H1 (cell line): ENCODE measurements at regions not wholly inside any gene's neighbourhood (a gene's known extent, or its start where the extent isn't known, plus 50 kb on each side); places are given as distances from the start of the nearest gene placed in this dataset.
"Not testable (repeated sequence)": the region's sequence is repeated elsewhere in the genome, so short reads cannot be mapped to it uniquely, and the experiment has no call there.

Source experiments
- CTCF ChIA-PET: fragments of 300-600 bp; sonication (Branson Sonifier 250); formaldehyde crosslinking; loops from one replicate; lab custom pipeline; 2021; ENCODE audit not compliant: partially characterized antibody; lab: Charles Lee
- POLR2A ChIA-PET: fragments of 300-600 bp; sonication (Branson Sonifier 250); formaldehyde crosslinking; loops from one replicate; lab custom pipeline; 2021; ENCODE audit warnings: inconsistent platforms; ENCODE audit not compliant: partially characterized antibody; lab: Charles Lee
- DNase-seq, 2 experiments: peaks; one replicate each; pipeline versions ENCODE4 v3.0.0 to v3.0.0-alpha.2; 2010 to 2022; ENCODE audit warnings: low spot score in 2 of 2, low read depth in 1 of 2, mixed read lengths in 1 of 2
- FAIRE-seq: peaks from 2 replicates; lab custom pipeline; 2011; peaks lifted over from hg19 to GRCh38; lab: Jason Lieb, UNC
- H2AFZ ChIP-seq: 2 replicates; pipeline ENCODE4 v1.8.1; 2012; ENCODE audit warnings: low read length, inconsistent platforms
- H2AK5ac ChIP-seq: 2 replicates; pipeline ENCODE4 v1.6.1; 2013; ENCODE audit warnings: low read depth, low read length
- H2BK120ac ChIP-seq: replicated peaks from 2 replicates; pipeline ENCODE3; 2013; ENCODE audit warnings: low read depth, low read length, inconsistent platforms
- H2BK12ac ChIP-seq: 2 replicates; pipeline ENCODE4 v1.6.1; 2013; ENCODE audit warnings: low read depth, low read length
- H2BK15ac ChIP-seq: 2 replicates; pipeline ENCODE4 v1.6.1; 2013; ENCODE audit warnings: low read length
- H2BK20ac ChIP-seq: 2 replicates; pipeline ENCODE4 v1.6.1; 2013; ENCODE audit warnings: low read length
- H2BK5ac ChIP-seq: 2 replicates; pipeline ENCODE4 v1.6.1; 2013; ENCODE audit warnings: low read depth, low read length
- H3K14ac ChIP-seq: 2 replicates; pipeline ENCODE4 v1.6.1; 2013; ENCODE audit warnings: inconsistent platforms; ENCODE audit not compliant: insufficient read length
- H3K18ac ChIP-seq: 2 replicates; pipeline ENCODE4 v1.6.1; 2013; ENCODE audit warnings: low read length; ENCODE audit errors: extremely low read depth
- H3K23ac ChIP-seq: 2 replicates; pipeline ENCODE4 v1.6.1; 2013; ENCODE audit warnings: inconsistent platforms; ENCODE audit not compliant: insufficient read length
- H3K23me2 ChIP-seq: 2 replicates; pipeline ENCODE4 v1.6.1; 2013; ENCODE audit warnings: low read depth, low read length
- H3K27ac ChIP-seq: 2 replicates; pipeline ENCODE4 v1.6.1; 2011; ENCODE audit warnings: low read depth, low read length, inconsistent platforms
- H3K27me3 ChIP-seq, 4 experiments: replicated peaks in 1 of 4; 1 replicate in 1 of 4; 2 replicates in 3 of 4; pipeline versions ENCODE4 v1.6.1 to v1.8.1; 2011 to 2013; ENCODE audit warnings: low read length in 3 of 4, mild to moderate bottlenecking in 3 of 4, inconsistent platforms in 2 of 4, mixed read lengths in 2 of 4, moderate library complexity in 1 of 4; ENCODE audit not compliant: control insufficient read depth in 3 of 4, insufficient read depth in 3 of 4; ENCODE audit errors: extremely low read depth in 1 of 4
- H3K36me3 ChIP-seq, 4 experiments: 2 replicates each; pipeline versions ENCODE4 v1.6.1 to v1.8.1; 2011 to 2013; ENCODE audit warnings: mild to moderate bottlenecking in 4 of 4, low read length in 3 of 4, moderate library complexity in 2 of 4, control low read depth in 1 of 4, inconsistent platforms in 1 of 4; ENCODE audit not compliant: insufficient read depth in 4 of 4, control insufficient read depth in 2 of 4
- H3K4ac ChIP-seq: replicated peaks from 2 replicates; pipeline ENCODE3; 2013; ENCODE audit warnings: low read length, low read depth, mixed read lengths, inconsistent platforms; ENCODE audit not compliant: insufficient read length
- H3K4me1 ChIP-seq, 4 experiments: replicated peaks in 1 of 4; 1 replicate in 1 of 4; 2 replicates in 3 of 4; pipeline versions ENCODE4 v1.6.1 to v1.8.1; 2011 to 2013; ENCODE audit warnings: low read length in 3 of 4, inconsistent platforms in 2 of 4, mixed read lengths in 1 of 4; ENCODE audit not compliant: insufficient read depth in 4 of 4, control insufficient read depth in 3 of 4
- H3K4me2 ChIP-seq, 2 experiments: 2 replicates each; pipeline versions ENCODE4 v1.6.1 to v1.8.1; 2011 to 2013; ENCODE audit warnings: low read depth in 2 of 2, low read length in 2 of 2, control low read depth in 1 of 2, inconsistent platforms in 1 of 2, mild to moderate bottlenecking in 1 of 2; ENCODE audit not compliant: insufficient read depth in 1 of 2
- H3K4me3 ChIP-seq, 4 experiments: fragments of 200-600, 300-600 bp in 1 of 4; sonication (generic), shearing (Covaris generic), sonication (Bioruptor Twin) in 1 of 4; 2 replicates each; pipeline versions ENCODE4 v1.5.1 to v1.8.1; 2011 to 2016; ENCODE audit warnings: low read length in 4 of 4, low read depth in 3 of 4, control low read depth in 2 of 4, inconsistent platforms in 2 of 4, mild to moderate bottlenecking in 2 of 4, mixed read lengths in 1 of 4, moderate library complexity in 1 of 4; ENCODE audit not compliant: insufficient read depth in 2 of 4; ENCODE audit errors: extremely low read depth in 1 of 4
- H3K56ac ChIP-seq: replicated peaks from 2 replicates; pipeline ENCODE3; 2013; ENCODE audit warnings: low read depth, mild to moderate bottlenecking, mixed read lengths, low read length, inconsistent platforms; ENCODE audit not compliant: insufficient read length
- H3K79me1 ChIP-seq: 2 replicates; pipeline ENCODE4 v1.6.1; 2013; ENCODE audit warnings: low read depth, low read length, control low read depth
- H3K79me2 ChIP-seq, 2 experiments: 2 replicates each; pipeline versions ENCODE4 v1.6.1 to v1.8.1; 2012 to 2013; ENCODE audit warnings: low read length in 2 of 2, mild to moderate bottlenecking in 2 of 2, inconsistent platforms in 1 of 2; ENCODE audit not compliant: insufficient read depth in 2 of 2, control insufficient read depth in 1 of 2
- H3K9ac ChIP-seq, 4 experiments: replicated peaks in 1 of 4; 1 replicate in 1 of 4; 2 replicates in 3 of 4; pipeline versions ENCODE4 v1.6.1 to v1.8.1; 2011 to 2013; ENCODE audit warnings: low read depth in 3 of 4, low read length in 3 of 4, control low read depth in 2 of 4, mild to moderate bottlenecking in 2 of 4, moderate library complexity in 2 of 4, inconsistent platforms in 1 of 4; ENCODE audit errors: extremely low read depth in 1 of 4
- H3K9me3 ChIP-seq, 2 experiments: 2 replicates each; pipeline versions ENCODE4 v1.6.1 to v1.8.1; 2012 to 2013; ENCODE audit warnings: mild to moderate bottlenecking in 2 of 2, moderate library complexity in 2 of 2, control low read depth in 1 of 2, inconsistent platforms in 1 of 2, low read depth in 1 of 2, low read length in 1 of 2, mixed read lengths in 1 of 2; ENCODE audit not compliant: insufficient read depth in 2 of 2
- H4K20me1 ChIP-seq, 2 experiments: replicated peaks in 1 of 2; 2 replicates each; pipeline versions ENCODE3 to v1.8.1; 2011 to 2013; ENCODE audit warnings: inconsistent platforms in 2 of 2, low read length in 2 of 2, mild to moderate bottlenecking in 1 of 2; ENCODE audit not compliant: insufficient read depth in 2 of 2, control insufficient read depth in 1 of 2
- H4K5ac ChIP-seq: 2 replicates; pipeline ENCODE4 v1.6.1; 2013; ENCODE audit warnings: low read length, low read depth, mixed read lengths, inconsistent platforms; ENCODE audit not compliant: insufficient read length
- H4K8ac ChIP-seq: 2 replicates; pipeline ENCODE4 v1.8.0; 2013; ENCODE audit warnings: mild to moderate bottlenecking, moderate library complexity, low read length, inconsistent platforms; ENCODE audit not compliant: insufficient read depth; ENCODE audit errors: extremely low read depth
- H4K91ac ChIP-seq: replicated peaks from 2 replicates; pipeline ENCODE3; 2013; ENCODE audit warnings: low read length, mixed read lengths, inconsistent platforms; ENCODE audit not compliant: insufficient read length
- WGBS, 2 experiments: shearing (Covaris generic) in 1 of 2; methylation state at CpG; one replicate each; pipeline versions ENCODE4 v1.1.6 to v1.1.7; 2013 to 2015; ENCODE audit warnings: low lambda C conversion rate in 2 of 2, mixed read lengths in 2 of 2, inconsistent platforms in 1 of 2, low coverage in 1 of 2, missing lambda C conversion rate in 1 of 2; ENCODE audit not compliant: insufficient replicate concordance in 2 of 2, insufficient coverage in 1 of 2, insufficient read length in 1 of 2; ENCODE audit errors: extremely low coverage in 1 of 2, missing lambda C conversion rate in 1 of 2; 5-methylcytosine and 5-hydroxymethylcytosine counted together

DNA sequence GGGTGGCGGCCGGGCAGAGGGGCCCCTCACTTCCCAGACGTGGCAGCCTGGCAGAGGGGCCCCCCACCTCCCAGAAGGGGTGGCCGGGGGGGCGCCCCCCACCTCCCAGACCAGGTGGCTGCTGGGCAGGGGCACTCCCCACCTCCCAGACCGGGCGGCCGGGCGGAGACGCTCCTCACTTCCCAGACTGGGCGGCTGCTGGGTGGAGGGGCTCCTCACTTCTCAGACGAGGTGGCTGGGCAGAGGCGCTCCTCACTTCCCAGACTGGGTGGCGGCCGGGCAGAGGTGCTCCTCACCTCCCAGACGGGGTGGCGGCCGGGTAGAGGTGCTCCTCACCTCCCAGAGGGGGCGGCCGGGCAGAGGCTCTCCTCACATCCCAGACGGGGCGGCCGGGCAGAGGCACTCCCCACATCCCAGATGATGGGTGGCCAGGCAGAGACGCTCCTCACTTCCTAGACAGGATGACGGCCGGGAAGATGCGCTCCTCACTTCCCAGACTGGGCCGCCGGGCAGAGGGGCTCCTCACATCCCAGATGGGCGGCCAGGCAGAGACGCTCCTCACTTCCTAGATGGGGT, 303.2 kb upstream of the DIPK2B start:
- H3K4ac ChIP-seq, H3K36me3 ChIP-seq, H3K79me2 ChIP-seq, H2BK12ac ChIP-seq, CTCF ChIA-PET, H2BK5ac ChIP-seq, H3K27ac ChIP-seq, H3K4me1 ChIP-seq, H3K79me1 ChIP-seq, H3K27me3 ChIP-seq, H3K9ac ChIP-seq, H3K23ac ChIP-seq, DNase-seq, H2AK5ac ChIP-seq, H3K14ac ChIP-seq, H3K56ac ChIP-seq, H2BK15ac ChIP-seq, FAIRE-seq, H4K8ac ChIP-seq, H4K91ac ChIP-seq, H2AFZ ChIP-seq, H3K4me3 ChIP-seq, H4K20me1 ChIP-seq, H4K5ac ChIP-seq, H3K23me2 ChIP-seq, H3K18ac ChIP-seq, H2BK20ac ChIP-seq, H2BK120ac ChIP-seq, POLR2A ChIA-PET, H3K4me2 ChIP-seq: not testable (repeated sequence)
- peaks cover 0 to 12% of the 10 kb centered on the region in 2 experiments; a peak in 1 of 4 replicates for H3K9me3 ChIP-seq
- WGBS, 2 experiments, result no CpG with 5 or more reads among the region's 31 CpGs
